Endothelial cell of umbilical vein (primary cell): ENCODE measurements at regions not wholly inside any gene's neighbourhood (a gene's known extent, or its start where the extent isn't known, plus 50 kb on each side); places are given as distances from the start of the nearest gene placed in this dataset.

Source experiments
- BruUV-seq: library from RNA; stranded (reverse); fragments of 400-500 nt; replicated peaks from 2 replicates; lab custom pipeline; 2021; lab: Mats Ljungman, UMichigan
- CTCF ChIA-PET: fragments of 300-600, 350-600 bp; sonication (Branson Sonifier 250); formaldehyde crosslinking; loops from one replicate; lab custom pipeline; 2021; ENCODE audit warnings: antibody characterized with exemption, inconsistent platforms; lab: Charles Lee
- POLR2A ChIA-PET: fragments of 300-600, 350-600 bp; sonication (Branson Sonifier 250); formaldehyde crosslinking; loops from one replicate; lab custom pipeline; 2021; ENCODE audit warnings: antibody characterized with exemption, inconsistent platforms; lab: Charles Lee
- DNase-seq: peaks from one replicate; pipeline ENCODE4 v3.0.0-alpha.2; 2011; ENCODE audit warnings: low read depth, low spot score
- FAIRE-seq: peaks from 2 replicates; lab custom pipeline; 2011; peaks lifted over from hg19 to GRCh38; lab: Jason Lieb, UNC
- H2AFZ ChIP-seq: 2 replicates; pipeline ENCODE4 v1.6.0; 2012; ENCODE audit warnings: low read depth, low read length, control low read depth, inconsistent platforms
- H3K27ac ChIP-seq: 2 replicates; pipeline ENCODE4 v1.5.1; 2011; ENCODE audit warnings: low read depth, mild to moderate bottlenecking, control low read depth, low read length, moderate library complexity; ENCODE audit not compliant: insufficient read depth
- H3K27me3 ChIP-seq, 2 experiments: 2 replicates each; pipeline versions ENCODE4 v1.6.0 to v1.6.1; 2011; ENCODE audit warnings: low read length in 2 of 2, mixed read lengths in 1 of 2; ENCODE audit not compliant: control insufficient read depth in 2 of 2, insufficient read depth in 2 of 2
- H3K36me3 ChIP-seq, 2 experiments: 2 replicates in 1 of 2; 3 replicates in 1 of 2; pipeline ENCODE4 v1.5.1; 2011; ENCODE audit warnings: low read length in 2 of 2, mild to moderate bottlenecking in 1 of 2, moderate library complexity in 1 of 2; ENCODE audit not compliant: control insufficient read depth in 2 of 2, insufficient read depth in 2 of 2; ENCODE audit errors: extremely low read depth in 1 of 2
- H3K4me1 ChIP-seq: 3 replicates; pipeline ENCODE4 v1.5.1; 2011; ENCODE audit warnings: mild to moderate bottlenecking, low read length; ENCODE audit not compliant: control insufficient read depth, insufficient read depth; ENCODE audit errors: extremely low read depth
- H3K4me2 ChIP-seq: 2 replicates; pipeline ENCODE4 v1.6.1; 2011; ENCODE audit warnings: low read length, control low read depth, mixed read lengths; ENCODE audit not compliant: insufficient read depth
- H3K4me3 ChIP-seq, 3 experiments: fragments of 200-600 bp in 1 of 3; sonication (generic), shearing (Covaris generic) in 1 of 3; replicated peaks in 1 of 3; 2 replicates each; pipeline ENCODE4 v1.5.1; 2011 to 2016; ENCODE audit warnings: control low read depth in 3 of 3, low read length in 3 of 3, mild to moderate bottlenecking in 2 of 3, inconsistent platforms in 1 of 3, low read depth in 1 of 3, moderate library complexity in 1 of 3; ENCODE audit not compliant: insufficient read depth in 1 of 3
- H3K79me2 ChIP-seq: 2 replicates; pipeline ENCODE4 v1.6.0; 2012; ENCODE audit warnings: low read length, inconsistent platforms; ENCODE audit not compliant: control insufficient read depth, insufficient read depth
- H3K9ac ChIP-seq: replicated peaks from 2 replicates; pipeline ENCODE3; 2011; ENCODE audit warnings: low read length, control low read depth; ENCODE audit not compliant: insufficient read depth; ENCODE audit errors: extremely low read depth
- H3K9me1 ChIP-seq: replicated peaks from 3 replicates; pipeline ENCODE4 v1.6.0; 2011; ENCODE audit warnings: mild to moderate bottlenecking, low read length; ENCODE audit not compliant: control insufficient read depth, insufficient read depth; ENCODE audit errors: extremely low read depth
- H3K9me3 ChIP-seq: replicated peaks from 2 replicates; pipeline ENCODE4 v1.5.1; 2012; ENCODE audit warnings: low read length, inconsistent platforms; ENCODE audit not compliant: control insufficient read depth, insufficient read depth
- H4K20me1 ChIP-seq: replicated peaks from 2 replicates; pipeline ENCODE3; 2011; ENCODE audit warnings: mild to moderate bottlenecking, low read length; ENCODE audit not compliant: control insufficient read depth, insufficient read depth; ENCODE audit errors: extremely low read depth
- EZH2 ChIP-seq: IDR thresholded peaks from 2 replicates; pipeline ENCODE4 v1.6.1; 2012; ENCODE audit warnings: borderline replicate concordance, low read depth, mild to moderate bottlenecking, moderate library complexity, low read length, inconsistent platforms; ENCODE audit not compliant: severe bottlenecking
- FOS ChIP-seq: IDR thresholded peaks from 2 replicates; pipeline ENCODE4 v1.6.1; 2011; ENCODE audit warnings: mild to moderate bottlenecking, low read length, moderate library complexity, borderline replicate concordance; ENCODE audit not compliant: insufficient read depth
- GATA2 ChIP-seq: IDR thresholded peaks from 2 replicates; pipeline ENCODE4 v1.7.0; 2011; ENCODE audit warnings: low read depth, mild to moderate bottlenecking, moderate library complexity, mixed read lengths, low read length; ENCODE audit not compliant: insufficient read length, insufficient read depth
- JUN ChIP-seq: IDR thresholded peaks from 2 replicates; pipeline ENCODE4 v1.6.1; 2011; ENCODE audit warnings: borderline replicate concordance, low read depth; ENCODE audit not compliant: insufficient read length, insufficient read depth
- MYC ChIP-seq: IDR thresholded peaks from one replicate; pipeline ENCODE4 v1.6.1; 2011; ENCODE audit warnings: mild to moderate bottlenecking, low read depth, low read length
- POLR2A ChIP-seq: IDR thresholded peaks from 2 replicates; pipeline ENCODE4 v1.6.1; 2012; ENCODE audit warnings: low read depth, mild to moderate bottlenecking, control low read depth, low read length
- POLR2AphosphoS5 ChIP-seq: IDR thresholded peaks from 2 replicates; pipeline ENCODE4 v1.6.1; 2012; ENCODE audit warnings: low read depth, mild to moderate bottlenecking, control low read depth, low read length, moderate library complexity; ENCODE audit not compliant: insufficient read depth
- dilution Hi-C: fragments of 300-500 bp; cut with MboI; formaldehyde crosslinking; loops from one replicate; pipeline ENCODE4 v1.15.0; 2019; ENCODE audit warnings: low sequenced_read_pairs; ENCODE audit not compliant: extremely low pct_ligation_motif_present
- intact Hi-C: fragments of 100-400 bp; cut with micrococcal nuclease; formaldehyde crosslinking; loops from one replicate; pipeline ENCODE4 v1.10.0; 2022
- TF ChIP-seq, protein P1 (sequence below): IDR thresholded peaks from 2 replicates; pipeline ENCODE4 v1.6.1; 2011; ENCODE audit not compliant: insufficient read depth, insufficient read length
- TF ChIP-seq, protein P2 (sequence below), 2 donors: IDR thresholded peaks; 1 replicate in 1 of 2; 2 replicates in 1 of 2; pipeline ENCODE4 v1.5.1; 2011; ENCODE audit warnings: low read length in 2 of 2, mild to moderate bottlenecking in 2 of 2, moderate library complexity in 2 of 2, control low read depth in 1 of 2, inconsistent platforms in 1 of 2, low read depth in 1 of 2; ENCODE audit not compliant: insufficient read depth in 1 of 2; ENCODE audit errors: extremely low read depth in 1 of 2

DNA sequence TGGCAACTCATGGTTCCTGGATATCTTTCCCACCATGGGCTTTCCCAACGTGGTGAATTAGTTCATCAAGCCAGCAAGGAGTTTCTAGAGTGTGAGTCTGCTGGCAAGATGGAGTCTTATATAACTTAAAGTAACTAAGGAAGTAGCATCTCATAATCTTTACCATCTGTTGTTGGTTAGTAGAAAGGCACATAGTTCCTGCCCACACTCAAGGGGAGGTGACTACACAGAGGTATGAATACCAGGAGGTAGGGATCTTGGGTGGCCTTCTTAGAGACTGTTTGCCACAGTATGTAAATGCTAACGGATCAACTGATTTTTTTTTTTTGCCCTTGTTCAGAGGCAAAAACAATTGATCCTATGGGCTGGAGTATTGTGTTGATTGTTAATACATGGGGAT lies 446.9 kb downstream of the ATP23 start:
- POLR2A ChIA-PET: no interaction called here

More for the DNA sequence above, 446.9 kb downstream of the ATP23 start:
- BruUV-seq: no TSS peak
- Histone ChIP-seq H3K9ac (no peak overlapping the region), H3K9me1 (no peaks in the 10 kb centered on the region), H3K79me2 (no peaks in the 10 kb centered on the region), H2AFZ (no peak overlapping the region), H3K27ac (no peak overlapping the region), H4K20me1 (no peaks in the 10 kb centered on the region), H3K27me3 (no peaks in the 10 kb centered on the region), H3K36me3 (no peaks in the 10 kb centered on the region), H3K4me2 (no peak overlapping the region), H3K9me3 (no peaks in the 10 kb centered on the region), H3K4me1 (no peaks in the 10 kb centered on the region), H3K4me3 (no peak overlapping the region)
- CTCF ChIA-PET: interaction anchor here (1.1 kb wide), 1 partner anchor 776 kb away, joined by 3 read pairs; no protein-coding TSS in a partner anchor
- FAIRE-seq (no peak), DNase-seq (no peak)
- dilution Hi-C loops: no loop called here
- intact Hi-C loops: no loop called here
- TF ChIP-seq, protein P1, sequence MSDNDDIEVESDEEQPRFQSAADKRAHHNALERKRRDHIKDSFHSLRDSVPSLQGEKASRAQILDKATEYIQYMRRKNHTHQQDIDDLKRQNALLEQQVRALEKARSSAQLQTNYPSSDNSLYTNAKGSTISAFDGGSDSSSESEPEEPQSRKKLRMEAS: no peak
- TF ChIP-seq FOS (no peak), POLR2AphosphoS5 (no peak), GATA2 (no peak), JUN (no peak), POLR2A (no peak), MYC (no peak), EZH2 (no peak)
- TF ChIP-seq, protein P2, sequence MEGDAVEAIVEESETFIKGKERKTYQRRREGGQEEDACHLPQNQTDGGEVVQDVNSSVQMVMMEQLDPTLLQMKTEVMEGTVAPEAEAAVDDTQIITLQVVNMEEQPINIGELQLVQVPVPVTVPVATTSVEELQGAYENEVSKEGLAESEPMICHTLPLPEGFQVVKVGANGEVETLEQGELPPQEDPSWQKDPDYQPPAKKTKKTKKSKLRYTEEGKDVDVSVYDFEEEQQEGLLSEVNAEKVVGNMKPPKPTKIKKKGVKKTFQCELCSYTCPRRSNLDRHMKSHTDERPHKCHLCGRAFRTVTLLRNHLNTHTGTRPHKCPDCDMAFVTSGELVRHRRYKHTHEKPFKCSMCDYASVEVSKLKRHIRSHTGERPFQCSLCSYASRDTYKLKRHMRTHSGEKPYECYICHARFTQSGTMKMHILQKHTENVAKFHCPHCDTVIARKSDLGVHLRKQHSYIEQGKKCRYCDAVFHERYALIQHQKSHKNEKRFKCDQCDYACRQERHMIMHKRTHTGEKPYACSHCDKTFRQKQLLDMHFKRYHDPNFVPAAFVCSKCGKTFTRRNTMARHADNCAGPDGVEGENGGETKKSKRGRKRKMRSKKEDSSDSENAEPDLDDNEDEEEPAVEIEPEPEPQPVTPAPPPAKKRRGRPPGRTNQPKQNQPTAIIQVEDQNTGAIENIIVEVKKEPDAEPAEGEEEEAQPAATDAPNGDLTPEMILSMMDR (IDR thresholded peaks at IDR 0.05; ENCODE audit: extremely low read depth in 1 of 2, insufficient read depth in 1 of 2, low read depth in 1 of 2, low read length in 2 of 2): no peak
